ENCODE measurements at regions not wholly inside any gene's neighbourhood (a gene's known extent, or its start where the extent isn't known, plus 50 kb on each side); places are given as distances from the start of the nearest gene placed in this dataset.
"Not testable (repeated sequence)": the region's sequence is repeated elsewhere in the genome, so short reads cannot be mapped to it uniquely, and the experiment has no call there.

DNA sequence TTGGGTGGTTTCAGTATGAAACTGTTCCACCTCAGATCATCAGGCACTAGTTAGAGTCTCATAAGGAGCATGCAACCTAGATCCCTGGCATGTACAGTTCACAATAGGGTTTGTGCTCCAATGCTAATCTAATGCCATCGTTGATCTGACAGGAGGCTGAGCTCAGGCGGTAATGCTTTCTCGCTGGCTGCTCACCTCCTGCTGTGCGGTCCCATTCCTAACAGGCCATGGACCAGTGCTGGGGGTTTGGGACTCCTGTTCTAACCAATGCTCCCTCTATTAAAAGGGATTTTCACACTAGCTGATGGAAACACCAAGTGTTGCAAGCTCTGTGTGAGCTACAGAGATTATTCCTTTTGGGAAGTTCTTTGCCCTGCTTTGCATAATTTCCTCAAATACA is 60.2 kb downstream of the PPIAL4G start:
- TF ChIP-seq, protein P1, sequence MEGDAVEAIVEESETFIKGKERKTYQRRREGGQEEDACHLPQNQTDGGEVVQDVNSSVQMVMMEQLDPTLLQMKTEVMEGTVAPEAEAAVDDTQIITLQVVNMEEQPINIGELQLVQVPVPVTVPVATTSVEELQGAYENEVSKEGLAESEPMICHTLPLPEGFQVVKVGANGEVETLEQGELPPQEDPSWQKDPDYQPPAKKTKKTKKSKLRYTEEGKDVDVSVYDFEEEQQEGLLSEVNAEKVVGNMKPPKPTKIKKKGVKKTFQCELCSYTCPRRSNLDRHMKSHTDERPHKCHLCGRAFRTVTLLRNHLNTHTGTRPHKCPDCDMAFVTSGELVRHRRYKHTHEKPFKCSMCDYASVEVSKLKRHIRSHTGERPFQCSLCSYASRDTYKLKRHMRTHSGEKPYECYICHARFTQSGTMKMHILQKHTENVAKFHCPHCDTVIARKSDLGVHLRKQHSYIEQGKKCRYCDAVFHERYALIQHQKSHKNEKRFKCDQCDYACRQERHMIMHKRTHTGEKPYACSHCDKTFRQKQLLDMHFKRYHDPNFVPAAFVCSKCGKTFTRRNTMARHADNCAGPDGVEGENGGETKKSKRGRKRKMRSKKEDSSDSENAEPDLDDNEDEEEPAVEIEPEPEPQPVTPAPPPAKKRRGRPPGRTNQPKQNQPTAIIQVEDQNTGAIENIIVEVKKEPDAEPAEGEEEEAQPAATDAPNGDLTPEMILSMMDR (IDR thresholded peaks at IDR 0.05): not testable (repeated sequence)
- TF ChIP-seq POLR2A (IDR thresholded peaks at IDR 0.05): not testable (repeated sequence)

Data from right lobe of liver (tissue), 4 donors.